Sigmoid colon (tissue), 3 donors: ENCODE measurements at regions not wholly inside any gene's neighbourhood (a gene's known extent, or its start where the extent isn't known, plus 50 kb on each side); places are given as distances from the start of the nearest gene placed in this dataset.

Experiments used
- CTCF ChIP-seq, 4 experiments: fragments of 450-650 bp in 3 of 4; fragments of 200-600 bp in 1 of 4; IDR thresholded peaks; one replicate each; pipeline ENCODE4 v1.5.1; 2016 to 2019; ENCODE audit warnings: antibody characterized with exemption in 4 of 4, mild to moderate bottlenecking in 3 of 4, moderate library complexity in 2 of 4
- POLR2A ChIP-seq, 2 donors: fragments of 450-650 bp; IDR thresholded peaks; one replicate each; pipeline ENCODE4 v1.6.1; 2016; ENCODE audit warnings: antibody characterized with exemption in 2 of 2, mild to moderate bottlenecking in 2 of 2, moderate library complexity in 2 of 2

GRCh38 chr17:77809814-77810213 is 148.7 kb upstream of the TNRC6C start:
- TF ChIP-seq CTCF (IDR thresholded peaks at IDR 0.05) (no peak), POLR2A (IDR thresholded peaks at IDR 0.05) (no peak)
